ENCODE measurements at regions not wholly inside any gene's neighbourhood (a gene's known extent, or its start where the extent isn't known, plus 50 kb on each side); places are given as distances from the start of the nearest gene placed in this dataset.
"Not testable (repeated sequence)": the region's sequence is repeated elsewhere in the genome, so short reads cannot be mapped to it uniquely, and the experiment has no call there.

GRCh38 chr20:48124181-48124782, 339.0 kb upstream of the SULF2 start:
- Histone ChIP-seq H3K9ac (ENCODE audit: insufficient read length, low read depth) (no peak overlapping the region), H3K36me3 (ENCODE audit: insufficient read depth, insufficient read length, low read length) (no peaks in the 10 kb centered on the region), H3K4me1 (ENCODE audit: insufficient read depth, insufficient read length) (no peaks in the 10 kb centered on the region), H3K9me3 (ENCODE audit: insufficient read depth, low read length) (no peaks in the 10 kb centered on the region), H3K4me3 (ENCODE audit: insufficient read length, low read depth) (no peak overlapping the region), H3K27me3 (ENCODE audit: insufficient read depth, insufficient read length) (no peaks in the 10 kb centered on the region)
- TF ChIP-seq ZNF274 (IDR thresholded peaks at IDR 0.05; ENCODE audit: low read depth, low read length) (no peak), YY1 (IDR thresholded peaks at IDR 0.05; ENCODE audit: insufficient read depth, insufficient read length) (no peak), SUZ12 (IDR thresholded peaks at IDR 0.05; ENCODE audit: extremely low read depth, insufficient read depth, insufficient read length) (no peak)
- no peak for DNase-seq (ENCODE audit: low read depth, low spot score)

- Histone ChIP-seq H3K9me3 (ENCODE audit: insufficient read depth, low read length) (no peaks in the 10 kb centered on the region), H3K9ac (ENCODE audit: insufficient read length, low read depth) (no peak overlapping the region), H3K4me1 (ENCODE audit: insufficient read depth, insufficient read length) (no peaks in the 10 kb centered on the region), H3K4me3 (ENCODE audit: insufficient read length, low read depth) (no peak overlapping the region), H3K27me3 (ENCODE audit: insufficient read depth, insufficient read length) (no peaks in the 10 kb centered on the region), H3K36me3 (ENCODE audit: insufficient read depth, insufficient read length, low read length) (no peaks in the 10 kb centered on the region)
- no peak for DNase-seq (ENCODE audit: low read depth, low spot score)
- TF ChIP-seq ZNF274 (IDR thresholded peaks at IDR 0.05; ENCODE audit: low read depth, low read length), result no peak
- no peak for TF ChIP-seq SUZ12 (IDR thresholded peaks at IDR 0.05; ENCODE audit: extremely low read depth, insufficient read depth, insufficient read length)
- no peak for TF ChIP-seq YY1 (IDR thresholded peaks at IDR 0.05; ENCODE audit: insufficient read depth, insufficient read length)
Observed at GRCh38 chr20:48120120-48120519, 334.8 kb upstream of the SULF2 start.

GRCh38 chr20:48119389-48119788, 334.1 kb upstream of the SULF2 start:
- H3K4me1 ChIP-seq (ENCODE audit: insufficient read depth, insufficient read length); H3K27me3 ChIP-seq (ENCODE audit: insufficient read depth, insufficient read length); H3K9me3 ChIP-seq (ENCODE audit: insufficient read depth, low read length); H3K36me3 ChIP-seq (ENCODE audit: insufficient read depth, insufficient read length, low read length); H3K4me3 ChIP-seq (ENCODE audit: insufficient read length, low read depth); H3K9ac ChIP-seq (ENCODE audit: insufficient read length, low read depth); DNase-seq (ENCODE audit: low read depth, low spot score): not testable (repeated sequence)

DNA sequence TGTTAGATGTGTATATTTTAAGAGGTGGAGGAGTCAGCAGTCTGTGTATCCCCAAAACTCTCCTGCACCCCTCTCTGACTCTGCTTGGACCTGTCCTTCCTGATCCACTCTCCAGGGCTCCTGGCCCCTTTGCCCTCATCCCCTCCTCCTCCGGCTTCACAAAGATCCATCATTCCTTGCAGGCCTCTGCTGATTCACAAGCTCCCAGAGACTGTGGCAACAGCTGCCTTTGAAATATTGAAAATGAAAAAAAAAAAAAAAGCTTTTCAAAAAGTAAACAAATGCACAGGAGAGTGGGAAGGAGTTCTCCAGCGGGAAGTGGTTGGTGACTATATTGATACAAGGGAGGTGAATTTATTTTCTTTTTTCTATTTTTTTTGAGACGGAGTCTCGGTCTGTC, 330.2 kb upstream of the SULF2 start:
- H3K4me3 ChIP-seq (ENCODE audit: insufficient read length, low read depth), result no peak overlapping the region
- TF ChIP-seq ZNF274 (IDR thresholded peaks at IDR 0.05; ENCODE audit: low read depth, low read length) (no peak), YY1 (IDR thresholded peaks at IDR 0.05; ENCODE audit: insufficient read depth, insufficient read length) (no peak), SUZ12 (IDR thresholded peaks at IDR 0.05; ENCODE audit: extremely low read depth, insufficient read depth, insufficient read length) (no peak)
- no peak for DNase-seq (ENCODE audit: low read depth, low spot score)
- no peaks in the 10 kb centered on the region for H3K9me3 ChIP-seq (ENCODE audit: insufficient read depth, low read length)
- H3K4me1 ChIP-seq (ENCODE audit: insufficient read depth, insufficient read length), result no peaks in the 10 kb centered on the region
- H3K9ac ChIP-seq (ENCODE audit: insufficient read length, low read depth), result no peak overlapping the region
- no peaks in the 10 kb centered on the region for H3K27me3 ChIP-seq (ENCODE audit: insufficient read depth, insufficient read length)
- H3K36me3 ChIP-seq (ENCODE audit: insufficient read depth, insufficient read length, low read length), result no peaks in the 10 kb centered on the region

GRCh38 chr20:48107560-48107959, 322.3 kb upstream of the SULF2 start:
- Histone ChIP-seq H3K9ac (ENCODE audit: insufficient read length, low read depth) (no peak overlapping the region), H3K4me3 (ENCODE audit: insufficient read length, low read depth) (no peak overlapping the region), H3K9me3 (ENCODE audit: insufficient read depth, low read length) (peaks cover 28% of the 10 kb centered on the region; the same call in 1 of the 2 replicates), H3K27me3 (ENCODE audit: insufficient read depth, insufficient read length) (no peaks in the 10 kb centered on the region), H3K36me3 (ENCODE audit: insufficient read depth, insufficient read length, low read length) (no peaks in the 10 kb centered on the region), H3K4me1 (ENCODE audit: insufficient read depth, insufficient read length) (no peaks in the 10 kb centered on the region)
- TF ChIP-seq ZNF274 (IDR thresholded peaks at IDR 0.05; ENCODE audit: low read depth, low read length) (no peak), YY1 (IDR thresholded peaks at IDR 0.05; ENCODE audit: insufficient read depth, insufficient read length) (no peak), SUZ12 (IDR thresholded peaks at IDR 0.05; ENCODE audit: extremely low read depth, insufficient read depth, insufficient read length) (no peak)
- no peak for DNase-seq (ENCODE audit: low read depth, low spot score)

GRCh38 chr20:48106428-48106827, 321.1 kb upstream of the SULF2 start:
- DNase-seq (ENCODE audit: low read depth, low spot score), result no peak
- TF ChIP-seq SUZ12 (IDR thresholded peaks at IDR 0.05; ENCODE audit: extremely low read depth, insufficient read depth, insufficient read length), result no peak
- TF ChIP-seq YY1 (IDR thresholded peaks at IDR 0.05; ENCODE audit: insufficient read depth, insufficient read length), result no peak
- no peak for TF ChIP-seq ZNF274 (IDR thresholded peaks at IDR 0.05; ENCODE audit: low read depth, low read length)
- Histone ChIP-seq H3K4me3 (ENCODE audit: insufficient read length, low read depth) (no peak overlapping the region), H3K36me3 (ENCODE audit: insufficient read depth, insufficient read length, low read length) (no peaks in the 10 kb centered on the region), H3K4me1 (ENCODE audit: insufficient read depth, insufficient read length) (no peaks in the 10 kb centered on the region), H3K9ac (ENCODE audit: insufficient read length, low read depth) (no peak overlapping the region), H3K9me3 (ENCODE audit: insufficient read depth, low read length) (peaks cover 28% of the 10 kb centered on the region; the same call in 1 of the 2 replicates), H3K27me3 (ENCODE audit: insufficient read depth, insufficient read length) (no peaks in the 10 kb centered on the region)

DNA sequence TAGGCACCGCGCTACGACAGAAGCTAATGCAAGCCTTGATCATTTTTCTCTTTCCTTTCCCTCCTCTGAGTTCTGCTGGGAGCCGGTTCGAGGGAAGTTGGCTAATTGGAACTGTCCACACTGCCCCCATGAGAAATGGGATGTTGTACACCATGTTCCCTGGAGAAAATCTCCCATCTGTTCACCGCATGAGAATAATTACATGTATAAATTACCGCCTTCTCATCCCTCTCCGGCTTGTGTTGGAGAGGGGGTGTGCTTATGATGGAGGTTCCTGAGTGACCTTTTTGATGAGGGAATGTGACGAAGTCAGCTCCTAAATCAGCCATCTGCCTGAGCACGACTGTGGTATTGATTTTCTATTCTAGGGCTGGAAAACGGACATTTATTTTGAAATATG, 320.2 kb upstream of the SULF2 start:
- no peak for TF ChIP-seq YY1 (IDR thresholded peaks at IDR 0.05; ENCODE audit: insufficient read depth, insufficient read length)
- DNase-seq (ENCODE audit: low read depth, low spot score), result no peak

More for the DNA sequence above, 320.2 kb upstream of the SULF2 start:
- no peaks in the 10 kb centered on the region for H3K36me3 ChIP-seq (ENCODE audit: insufficient read depth, insufficient read length, low read length)
- H3K9ac ChIP-seq (ENCODE audit: insufficient read length, low read depth), result no peak overlapping the region
- no peaks in the 10 kb centered on the region for H3K4me1 ChIP-seq (ENCODE audit: insufficient read depth, insufficient read length)
- H3K27me3 ChIP-seq (ENCODE audit: insufficient read depth, insufficient read length), result no peaks in the 10 kb centered on the region
- H3K4me3 ChIP-seq (ENCODE audit: insufficient read length, low read depth), result no peak overlapping the region
- peaks cover 28% of the 10 kb centered on the region; the same call in 1 of the 2 replicates for H3K9me3 ChIP-seq (ENCODE audit: insufficient read depth, low read length)
